Progenitor cell of endocrine pancreas (in vitro differentiated cells): ENCODE measurements at regions not wholly inside any gene's neighbourhood (a gene's known extent, or its start where the extent isn't known, plus 50 kb on each side); places are given as distances from the start of the nearest gene placed in this dataset.
A peak's percentile ranks its signal among the peaks of the same experiment; 100 is the strongest.

Experiments used
- DNase-seq: peaks from one replicate; pipeline ENCODE4 v3.0.0; 2021; ENCODE audit warnings: low spot score; ENCODE audit not compliant: unreplicated experiment
- H3K27ac Mint-ChIP-seq: 2 replicates; pipeline ENCODE4 v1.8.0; 2021; ENCODE audit warnings: mild to moderate bottlenecking, moderate library complexity, mixed read lengths
- H3K27me3 Mint-ChIP-seq: 2 replicates; pipeline ENCODE4 v1.8.0; 2021; ENCODE audit warnings: mixed read lengths
- H3K36me3 Mint-ChIP-seq: 2 replicates; pipeline ENCODE4 v1.8.0; 2022; ENCODE audit warnings: mixed read lengths; ENCODE audit not compliant: insufficient read depth
- H3K4me1 Mint-ChIP-seq: 2 replicates; pipeline ENCODE4 v1.8.0; 2021; ENCODE audit warnings: low read depth, mixed read lengths
- H3K4me3 Mint-ChIP-seq: 2 replicates; pipeline ENCODE4 v1.8.0; 2021; ENCODE audit warnings: low read depth, mild to moderate bottlenecking, moderate library complexity, mixed read lengths
- H3K9me3 Mint-ChIP-seq: 2 replicates; pipeline ENCODE4 v1.8.0; 2021; ENCODE audit warnings: low read depth, mixed read lengths
- CTCF ChIP-seq: fragments of 200-600 bp; sonication (generic); IDR thresholded peaks from one replicate; pipeline ENCODE4 v1.5.0; 2021; ENCODE audit warnings: antibody characterized with exemption, mild to moderate bottlenecking; ENCODE audit not compliant: unreplicated experiment

GRCh38 chr4:24471486-24472160 is 112.7 kb downstream of the DHX15 start:
- H3K9me3 Mint-ChIP-seq, result no peaks in the 10 kb centered on the region
- TF ChIP-seq CTCF, result no peak
- peak; percentile 15 for DNase-seq
- H3K36me3 Mint-ChIP-seq, result no peaks in the 10 kb centered on the region
- peak overlapping the region; percentile 87 for H3K4me3 Mint-ChIP-seq
- peaks cover 18% of the 10 kb centered on the region for H3K4me1 Mint-ChIP-seq
- peaks cover 86% of the 10 kb centered on the region for H3K27me3 Mint-ChIP-seq
- peak overlapping the region; percentile 84 for H3K27ac Mint-ChIP-seq

- H3K27me3 Mint-ChIP-seq, result peaks cover 84% of the 10 kb centered on the region
- DNase-seq, result peak; percentile 19
- H3K27ac Mint-ChIP-seq, result peak overlapping the region; percentile 90
- TF ChIP-seq CTCF, result no peak
- peak overlapping the region; percentile 87 for H3K4me3 Mint-ChIP-seq
- H3K4me1 Mint-ChIP-seq, result peaks cover 18% of the 10 kb centered on the region
- no peaks in the 10 kb centered on the region for H3K9me3 Mint-ChIP-seq
- no peaks in the 10 kb centered on the region for H3K36me3 Mint-ChIP-seq
Observed at GRCh38 chr4:24470666-24471485, 113.5 kb downstream of the DHX15 start.

GRCh38 chr4:24468071-24468470 is 116.3 kb downstream of the DHX15 start:
- Mint-ChIP-seq H3K4me3 (no peak overlapping the region), H3K4me1 (peaks cover 18% of the 10 kb centered on the region), H3K27me3 (peaks cover 79% of the 10 kb centered on the region), H3K36me3 (no peaks in the 10 kb centered on the region), H3K9me3 (no peaks in the 10 kb centered on the region), H3K27ac (no peak overlapping the region)
- TF ChIP-seq CTCF, result no peak
- DNase-seq, result no peak

- H3K27ac Mint-ChIP-seq, result no peak overlapping the region
- DNase-seq, result no peak
Observed at GRCh38 chr4:24464566-24464965, 119.8 kb downstream of the DHX15 start.

More at GRCh38 chr4:24464566-24464965, 119.8 kb downstream of the DHX15 start:
- no peak for TF ChIP-seq CTCF
- no peaks in the 10 kb centered on the region for H3K36me3 Mint-ChIP-seq
- no peaks in the 10 kb centered on the region for H3K9me3 Mint-ChIP-seq
- H3K27me3 Mint-ChIP-seq, result peaks cover 64% of the 10 kb centered on the region
- no peak overlapping the region for H3K4me3 Mint-ChIP-seq
- peaks cover 5% of the 10 kb centered on the region for H3K4me1 Mint-ChIP-seq
